HepG2 (cell line): ENCODE measurements at regions not wholly inside any gene's neighbourhood (a gene's known extent, or its start where the extent isn't known, plus 50 kb on each side); places are given as distances from the start of the nearest gene placed in this dataset.

Experiments used
- ATF5 ChIP-seq: sonication (generic); formaldehyde crosslinking; IDR thresholded peaks from 2 replicates; pipeline ENCODE4 v1.4.0; 2020; ENCODE audit warnings: mild to moderate bottlenecking, low read depth, missing genetic modification reagents
- JUNB ChIP-seq: sonication (generic); formaldehyde crosslinking; IDR thresholded peaks from 2 replicates; pipeline ENCODE4 v1.8.0; 2022; ENCODE audit warnings: missing genetic modification reagents, mild to moderate bottlenecking, borderline replicate concordance
- RBFOX2 ChIP-seq: fragments of 200-400 bp; formaldehyde crosslinking; IDR thresholded peaks from 2 replicates; pipeline ENCODE4 v1.6.1; 2017; ENCODE audit warnings: low read depth, mild to moderate bottlenecking, low read length
- RBM39 ChIP-seq: fragments of 200-400 bp; formaldehyde crosslinking; IDR thresholded peaks from one replicate; pipeline ENCODE4 v1.6.1; 2018; ENCODE audit warnings: antibody characterized with exemption, mild to moderate bottlenecking, low read depth, low read length; ENCODE audit not compliant: poor library complexity, severe bottlenecking
- RERE ChIP-seq: IDR thresholded peaks from 2 replicates; pipeline ENCODE4 v1.6.1; 2016; ENCODE audit warnings: low read depth, missing genetic modification reagents, missing compliant biosample characterization
- ZFY ChIP-seq: sonication (generic); formaldehyde crosslinking; IDR thresholded peaks from 2 replicates; pipeline ENCODE4 v1.4.0; 2020; ENCODE audit warnings: missing genetic modification reagents
- ZMAT5 ChIP-seq: sonication (generic); formaldehyde crosslinking; IDR thresholded peaks from 2 replicates; pipeline ENCODE4 v1.5.0; 2020; ENCODE audit warnings: mild to moderate bottlenecking, low read depth, missing genetic modification reagents, borderline replicate concordance
- ZNF263 ChIP-seq: sonication (generic); formaldehyde crosslinking; IDR thresholded peaks from 2 replicates; pipeline ENCODE4 v1.4.0; 2020; ENCODE audit warnings: missing genetic modification reagents

GRCh38 chr2:166614029-166614428 lies 120.0 kb upstream of the SCN7A start (continued):
- TF ChIP-seq RERE (no peak), RBM39 (no peak), ZFY (CRISPR knock-in tag) (no peak), JUNB (CRISPR knock-in tag) (no peak), ZNF263 (CRISPR knock-in tag) (no peak), ZMAT5 (no peak), RBFOX2 (no peak), ATF5 (CRISPR knock-in tag) (no peak)
